Caco-2 (cell line): ENCODE measurements at regions not wholly inside any gene's neighbourhood (a gene's known extent, or its start where the extent isn't known, plus 50 kb on each side); places are given as distances from the start of the nearest gene placed in this dataset.

Source experiments
- BruUV-seq: library from RNA; stranded (reverse); fragments of 400-500 nt; replicated peaks from 2 replicates; lab custom pipeline; 2021; lab: Mats Ljungman, UMichigan
- CTCF ChIA-PET: fragments of 300-600 bp; sonication (Branson Sonifier 250); formaldehyde crosslinking; loops from one replicate; lab custom pipeline; 2022; ENCODE audit warnings: antibody characterized with exemption; lab: Charles Lee
- POLR2A ChIA-PET: fragments of 300-600 bp; sonication (Branson Sonifier 250); formaldehyde crosslinking; loops from one replicate; lab custom pipeline; 2022; ENCODE audit warnings: antibody characterized with exemption; lab: Charles Lee
- DNase-seq, 2 experiments: peaks; one replicate each; pipeline versions ENCODE4 v3.0.0 to v3.0.0-alpha.2; 2020 to 2022
- H3K27me3 ChIP-seq: replicated peaks from 2 replicates; pipeline ENCODE4 v1.6.0; 2011; ENCODE audit warnings: low read length; ENCODE audit not compliant: control insufficient read depth, insufficient read depth
- H3K36me3 ChIP-seq: 2 replicates; pipeline ENCODE4 v1.5.1; 2011; ENCODE audit warnings: low read length; ENCODE audit not compliant: control insufficient read depth, insufficient read depth
- H3K4me1 ChIP-seq: fragments of 250-450 bp; sonication (Bioruptor Pico); 2 replicates; pipeline ENCODE4 v1.5.1; 2020; ENCODE audit warnings: mild to moderate bottlenecking
- H3K4me3 ChIP-seq: 2 replicates; pipeline ENCODE4 v1.5.1; 2011; ENCODE audit warnings: low read depth, mild to moderate bottlenecking, control low read depth, low read length
- H3K9me3 ChIP-seq: fragments of 250-450 bp; sonication (Bioruptor Pico); 2 replicates; pipeline ENCODE4 v1.5.1; 2020; ENCODE audit warnings: mild to moderate bottlenecking, moderate library complexity
- H3K27ac Mint-ChIP-seq: one replicate; pipeline ENCODE4 v1.8.0; 2022; ENCODE audit warnings: mixed read lengths; ENCODE audit not compliant: unreplicated experiment
- H3K27me3 Mint-ChIP-seq: one replicate; pipeline ENCODE4 v1.8.0; 2022; ENCODE audit warnings: mixed read lengths; ENCODE audit not compliant: insufficient read depth, unreplicated experiment
- H3K36me3 Mint-ChIP-seq: one replicate; pipeline ENCODE4 v1.8.0; 2022; ENCODE audit warnings: mild to moderate bottlenecking, mixed read lengths; ENCODE audit not compliant: insufficient read depth, unreplicated experiment
- H3K4me1 Mint-ChIP-seq: one replicate; pipeline ENCODE4 v1.8.0; 2022; ENCODE audit warnings: low read depth, mixed read lengths; ENCODE audit not compliant: unreplicated experiment
- H3K4me3 Mint-ChIP-seq: one replicate; pipeline ENCODE4 v1.8.0; 2022; ENCODE audit warnings: mild to moderate bottlenecking, moderate library complexity, mixed read lengths; ENCODE audit not compliant: unreplicated experiment
- H3K9me3 Mint-ChIP-seq: one replicate; pipeline ENCODE4 v1.8.0; 2022; ENCODE audit warnings: mixed read lengths; ENCODE audit not compliant: unreplicated experiment
- CTCF ChIP-seq, 2 experiments: fragments of 200-600 bp in 1 of 2; IDR thresholded peaks; 1 replicate in 1 of 2; 2 replicates in 1 of 2; pipeline versions ENCODE4 v1.5.1 to v1.8.0; 2011 to 2022; ENCODE audit warnings: antibody characterized with exemption in 1 of 2, control low read depth in 1 of 2, inconsistent platforms in 1 of 2, low read depth in 1 of 2, low read length in 1 of 2, mild to moderate bottlenecking in 1 of 2, moderate library complexity in 1 of 2; ENCODE audit not compliant: insufficient read depth in 1 of 2, severe bottlenecking in 1 of 2, unreplicated experiment in 1 of 2
- intact Hi-C: fragments of 100-400 bp; cut with micrococcal nuclease; formaldehyde crosslinking; loops from one replicate; pipeline ENCODE4 v1.10.0; 2022; ENCODE audit not compliant: unreplicated experiment

- Histone ChIP-seq H3K9me3 (no peaks in the 10 kb centered on the region), H3K36me3 (no peaks in the 10 kb centered on the region), H3K27me3 (no peaks in the 10 kb centered on the region), H3K4me1 (no peaks in the 10 kb centered on the region), H3K4me3 (no peak overlapping the region)
- no peak for DNase-seq
- intact Hi-C loops = no loop called here
- BruUV-seq = no TSS peak
- no peaks in the 10 kb centered on the region for H3K27me3 Mint-ChIP-seq
- TF ChIP-seq CTCF (IDR thresholded peaks at IDR 0.05; ENCODE audit: insufficient read depth in 1 of 2, low read depth in 1 of 2, low read length in 1 of 2, severe bottlenecking in 1 of 2, unreplicated experiment in 1 of 2) = no peak
- H3K4me1 Mint-ChIP-seq = no peaks in the 10 kb centered on the region
- H3K4me3 Mint-ChIP-seq = no peak overlapping the region
- CTCF ChIA-PET = no interaction called here
- H3K27ac Mint-ChIP-seq = no peak overlapping the region
- POLR2A ChIA-PET = no interaction called here
- no peaks in the 10 kb centered on the region for H3K36me3 Mint-ChIP-seq
- H3K9me3 Mint-ChIP-seq = no peaks in the 10 kb centered on the region
These were observed 1408.4 kb upstream of the TMEM132C start for GRCh38 chr12:126858560-126858959.

- BruUV-seq = no TSS peak
- H3K27me3 ChIP-seq = no peaks in the 10 kb centered on the region
- ChIA-PET POLR2A (no interaction called here), CTCF (no interaction called here)
- no peaks in the 10 kb centered on the region for H3K9me3 ChIP-seq
- no peak overlapping the region for H3K4me3 ChIP-seq
- Mint-ChIP-seq H3K4me3 (no peak overlapping the region), H3K4me1 (no peaks in the 10 kb centered on the region), H3K27ac (no peak overlapping the region), H3K27me3 (no peaks in the 10 kb centered on the region), H3K36me3 (no peaks in the 10 kb centered on the region), H3K9me3 (peaks cover 9% of the 10 kb centered on the region)
- no peaks in the 10 kb centered on the region for H3K4me1 ChIP-seq
- no peak for DNase-seq
- no peak for TF ChIP-seq CTCF (IDR thresholded peaks at IDR 0.05; ENCODE audit: insufficient read depth in 1 of 2, low read depth in 1 of 2, low read length in 1 of 2, severe bottlenecking in 1 of 2, unreplicated experiment in 1 of 2)
- H3K36me3 ChIP-seq = no peaks in the 10 kb centered on the region
- intact Hi-C loops = no loop called here
These were observed 1406.8 kb upstream of the TMEM132C start for GRCh38 chr12:126860210-126860609.

GRCh38 chr12:126862500-126862899 is 1404.5 kb upstream of the TMEM132C start:
- H3K4me1 ChIP-seq = no peaks in the 10 kb centered on the region
- no peak for TF ChIP-seq CTCF (IDR thresholded peaks at IDR 0.05; ENCODE audit: insufficient read depth in 1 of 2, low read depth in 1 of 2, low read length in 1 of 2, severe bottlenecking in 1 of 2, unreplicated experiment in 1 of 2)
- H3K36me3 ChIP-seq = no peaks in the 10 kb centered on the region
- no peak overlapping the region for H3K4me3 Mint-ChIP-seq
- no peak overlapping the region for H3K27ac Mint-ChIP-seq
- intact Hi-C loops = no loop called here
- no peak overlapping the region for H3K4me3 ChIP-seq
- CTCF ChIA-PET = no interaction called here
- H3K9me3 Mint-ChIP-seq = peaks cover 9% of the 10 kb centered on the region
- POLR2A ChIA-PET = no interaction called here
- no peaks in the 10 kb centered on the region for H3K27me3 ChIP-seq
- no peaks in the 10 kb centered on the region for H3K4me1 Mint-ChIP-seq
- BruUV-seq = no TSS peak
- DNase-seq = no peak
- no peaks in the 10 kb centered on the region for H3K9me3 ChIP-seq
- no peaks in the 10 kb centered on the region for H3K27me3 Mint-ChIP-seq
- H3K36me3 Mint-ChIP-seq = no peaks in the 10 kb centered on the region
